ENCODE measurements at regions not wholly inside any gene's neighbourhood (a gene's known extent, or its start where the extent isn't known, plus 50 kb on each side); places are given as distances from the start of the nearest gene placed in this dataset.

DNA sequence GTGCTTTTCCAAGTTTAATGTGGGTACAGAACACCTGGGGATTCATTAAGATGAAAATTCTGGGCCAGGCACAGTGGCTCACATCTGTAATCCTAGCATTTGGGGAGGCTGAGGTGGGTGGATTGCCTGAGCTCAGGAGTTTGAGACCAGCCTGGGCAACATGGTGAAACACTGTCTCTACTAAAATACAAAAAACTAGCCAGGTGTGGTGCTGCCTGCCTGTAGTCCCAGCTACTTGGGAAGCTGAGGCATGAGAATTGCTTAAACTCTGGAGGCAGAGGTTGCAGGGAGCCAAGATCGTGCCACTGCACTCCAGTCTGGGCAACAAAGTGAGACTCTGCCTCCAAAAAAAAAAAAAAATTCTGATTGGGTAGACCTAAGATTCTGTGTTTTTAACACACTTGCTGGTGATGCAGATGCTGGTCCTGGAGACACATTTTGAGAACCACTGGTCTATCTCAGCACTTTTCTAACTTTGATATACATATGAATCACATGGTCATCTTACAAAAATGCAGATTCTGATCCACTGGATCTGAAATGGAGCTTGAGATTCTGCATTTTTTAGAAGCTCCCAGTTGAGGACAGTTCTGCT, 223.8 kb upstream of the SATB1 start:
- TF ChIP-seq, protein P1, sequence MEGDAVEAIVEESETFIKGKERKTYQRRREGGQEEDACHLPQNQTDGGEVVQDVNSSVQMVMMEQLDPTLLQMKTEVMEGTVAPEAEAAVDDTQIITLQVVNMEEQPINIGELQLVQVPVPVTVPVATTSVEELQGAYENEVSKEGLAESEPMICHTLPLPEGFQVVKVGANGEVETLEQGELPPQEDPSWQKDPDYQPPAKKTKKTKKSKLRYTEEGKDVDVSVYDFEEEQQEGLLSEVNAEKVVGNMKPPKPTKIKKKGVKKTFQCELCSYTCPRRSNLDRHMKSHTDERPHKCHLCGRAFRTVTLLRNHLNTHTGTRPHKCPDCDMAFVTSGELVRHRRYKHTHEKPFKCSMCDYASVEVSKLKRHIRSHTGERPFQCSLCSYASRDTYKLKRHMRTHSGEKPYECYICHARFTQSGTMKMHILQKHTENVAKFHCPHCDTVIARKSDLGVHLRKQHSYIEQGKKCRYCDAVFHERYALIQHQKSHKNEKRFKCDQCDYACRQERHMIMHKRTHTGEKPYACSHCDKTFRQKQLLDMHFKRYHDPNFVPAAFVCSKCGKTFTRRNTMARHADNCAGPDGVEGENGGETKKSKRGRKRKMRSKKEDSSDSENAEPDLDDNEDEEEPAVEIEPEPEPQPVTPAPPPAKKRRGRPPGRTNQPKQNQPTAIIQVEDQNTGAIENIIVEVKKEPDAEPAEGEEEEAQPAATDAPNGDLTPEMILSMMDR (IDR thresholded peaks at IDR 0.05; ENCODE audit: borderline replicate concordance, extremely low read depth, low read length, poor library complexity, severe bottlenecking): no peak
- no peak for TF ChIP-seq EZH2 (IDR thresholded peaks at IDR 0.05; ENCODE audit: borderline replicate concordance, low read depth, low read length, severe bottlenecking)

Data from DND-41 (cell line).